ENCODE measurements at regions not wholly inside any gene's neighbourhood (a gene's known extent, or its start where the extent isn't known, plus 50 kb on each side); places are given as distances from the start of the nearest gene placed in this dataset.
"Not testable (repeated sequence)": the region's sequence is repeated elsewhere in the genome, so short reads cannot be mapped to it uniquely, and the experiment has no call there.

- no peak for DNase-seq
These were observed 514.7 kb upstream of the SGO1 start for GRCh38 chr3:20700714-20701113.

GRCh38 chr3:20698896-20699295, 512.9 kb upstream of the SGO1 start:
- DNase-seq, result no peak

GRCh38 chr3:20696388-20697150, 510.6 kb upstream of the SGO1 start:
- DNase-seq, result no peak

- no peak for DNase-seq
These were observed 506.7 kb upstream of the SGO1 start for GRCh38 chr3:20692675-20693074.

GRCh38 chr3:20683910-20684309, 497.9 kb upstream of the SGO1 start:
- DNase-seq, result no peak

GRCh38 chr3:20682573-20682972, 496.6 kb upstream of the SGO1 start:
- no peak for DNase-seq

GRCh38 chr3:20680990-20681628, 495.1 kb upstream of the SGO1 start:
- DNase-seq, result no peak

GRCh38 chr3:20673866-20674265, 487.9 kb upstream of the SGO1 start:
- no peak for DNase-seq

- no peak for DNase-seq
These were observed 483.7 kb upstream of the SGO1 start for GRCh38 chr3:20669675-20670074.

GRCh38 chr3:20669184-20669583, 483.2 kb upstream of the SGO1 start:
- no peak for DNase-seq

GRCh38 chr3:20668411-20668810, 482.4 kb upstream of the SGO1 start:
- DNase-seq, result no peak

- DNase-seq, result no peak
These were observed 480.1 kb upstream of the SGO1 start for GRCh38 chr3:20666091-20666490.

GRCh38 chr3:20658491-20658890, 472.5 kb upstream of the SGO1 start:
- no peak for DNase-seq

- no peak for DNase-seq
These were observed 471.6 kb upstream of the SGO1 start for GRCh38 chr3:20657560-20657959.

- DNase-seq, result no peak
These were observed 466.4 kb upstream of the SGO1 start for GRCh38 chr3:20652231-20652986.

- DNase-seq, result no peak
These were observed 462.9 kb upstream of the SGO1 start for GRCh38 chr3:20648921-20649381.

GRCh38 chr3:20648294-20648693, 462.3 kb upstream of the SGO1 start:
- DNase-seq, result peak; percentile 2

GRCh38 chr3:20646425-20646824, 460.4 kb upstream of the SGO1 start:
- no peak for DNase-seq

- DNase-seq, result no peak
These were observed 459.3 kb upstream of the SGO1 start for GRCh38 chr3:20645340-20645739.

GRCh38 chr3:20637729-20638128, 451.7 kb upstream of the SGO1 start:
- DNase-seq, result no peak

GRCh38 chr3:20622304-20622703, 436.3 kb upstream of the SGO1 start:
- no peak for DNase-seq

GRCh38 chr3:20618621-20619020, 432.6 kb upstream of the SGO1 start:
- DNase-seq, result not testable (repeated sequence)

GRCh38 chr3:20618181-20618580, 432.2 kb upstream of the SGO1 start:
- DNase-seq, result not testable (repeated sequence)

- DNase-seq, result not testable (repeated sequence)
These were observed 430.0 kb upstream of the SGO1 start for GRCh38 chr3:20615982-20616381.
